ENCODE measurements at regions not wholly inside any gene's neighbourhood (a gene's known extent, or its start where the extent isn't known, plus 50 kb on each side); places are given as distances from the start of the nearest gene placed in this dataset.

DNA sequence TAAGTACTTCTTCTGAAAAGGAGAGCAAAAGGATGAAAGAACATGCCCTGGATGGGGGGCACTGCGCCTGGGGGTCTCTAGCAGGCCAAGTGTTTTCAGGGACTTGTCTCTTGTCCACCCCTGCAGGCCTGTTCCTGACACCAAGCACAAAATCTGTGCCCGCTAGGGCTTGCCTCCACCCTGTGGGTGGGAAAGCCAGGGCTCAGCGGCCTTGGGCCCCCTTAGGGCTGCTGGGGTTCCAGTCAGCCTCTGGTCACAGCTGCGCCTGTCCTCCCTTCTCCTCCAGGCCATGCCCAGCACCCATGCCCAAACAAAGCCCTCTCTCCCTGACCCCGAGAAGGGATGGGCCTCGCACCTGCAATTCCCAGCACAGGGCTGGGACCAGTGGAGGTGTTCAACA, 71.1 kb upstream of the TRPM1 start:
- DNase-seq: no peak

DNA sequence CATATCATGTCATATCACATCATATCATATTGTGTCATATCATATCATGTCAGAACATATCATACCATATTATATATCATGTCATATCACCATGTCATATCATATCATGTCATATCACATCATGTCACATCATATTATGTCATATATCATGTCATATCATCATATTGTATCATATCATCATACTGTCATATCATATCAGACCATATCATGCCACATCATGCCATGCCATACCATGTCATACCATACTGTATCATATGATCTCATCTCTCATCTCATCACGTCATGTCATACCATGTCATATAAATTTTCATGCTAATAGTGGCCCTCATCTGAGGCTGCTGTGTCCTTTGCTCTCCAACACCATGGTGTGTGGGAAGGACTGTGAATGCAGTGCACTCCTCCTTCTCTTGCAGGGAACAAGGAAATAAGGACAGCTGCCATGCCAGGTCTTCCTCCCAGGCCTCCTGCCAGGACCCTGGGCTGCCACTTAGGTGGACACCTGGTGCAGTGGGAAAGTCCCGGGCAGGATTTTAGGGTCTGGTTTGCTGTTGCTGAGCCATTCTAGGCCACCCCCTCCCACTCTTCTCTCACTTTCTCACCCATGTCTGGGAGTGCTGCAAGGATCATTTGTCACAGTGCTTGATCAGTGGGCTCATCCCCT, 72.4 kb upstream of the TRPM1 start:
- no peaks in the 10 kb centered on the region for H3K27me3 Mint-ChIP-seq (ENCODE audit: unreplicated experiment)
- BruUV-seq (replicated peaks): no TSS peak
- TF ChIP-seq, protein P1, sequence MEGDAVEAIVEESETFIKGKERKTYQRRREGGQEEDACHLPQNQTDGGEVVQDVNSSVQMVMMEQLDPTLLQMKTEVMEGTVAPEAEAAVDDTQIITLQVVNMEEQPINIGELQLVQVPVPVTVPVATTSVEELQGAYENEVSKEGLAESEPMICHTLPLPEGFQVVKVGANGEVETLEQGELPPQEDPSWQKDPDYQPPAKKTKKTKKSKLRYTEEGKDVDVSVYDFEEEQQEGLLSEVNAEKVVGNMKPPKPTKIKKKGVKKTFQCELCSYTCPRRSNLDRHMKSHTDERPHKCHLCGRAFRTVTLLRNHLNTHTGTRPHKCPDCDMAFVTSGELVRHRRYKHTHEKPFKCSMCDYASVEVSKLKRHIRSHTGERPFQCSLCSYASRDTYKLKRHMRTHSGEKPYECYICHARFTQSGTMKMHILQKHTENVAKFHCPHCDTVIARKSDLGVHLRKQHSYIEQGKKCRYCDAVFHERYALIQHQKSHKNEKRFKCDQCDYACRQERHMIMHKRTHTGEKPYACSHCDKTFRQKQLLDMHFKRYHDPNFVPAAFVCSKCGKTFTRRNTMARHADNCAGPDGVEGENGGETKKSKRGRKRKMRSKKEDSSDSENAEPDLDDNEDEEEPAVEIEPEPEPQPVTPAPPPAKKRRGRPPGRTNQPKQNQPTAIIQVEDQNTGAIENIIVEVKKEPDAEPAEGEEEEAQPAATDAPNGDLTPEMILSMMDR (IDR thresholded peaks at IDR 0.05; ENCODE audit: unreplicated experiment): no peak
- no peak overlapping the region for H3K27ac Mint-ChIP-seq (ENCODE audit: unreplicated experiment)
- CTCF ChIA-PET: no interaction called here
- no peak overlapping the region for H3K4me3 Mint-ChIP-seq (ENCODE audit: low read depth, unreplicated experiment)
- no peaks in the 10 kb centered on the region for H3K4me1 Mint-ChIP-seq (ENCODE audit: low read depth, unreplicated experiment)
- no peak for DNase-seq
- H3K36me3 Mint-ChIP-seq (ENCODE audit: insufficient read depth, unreplicated experiment): no peaks in the 10 kb centered on the region
- H3K9me3 Mint-ChIP-seq (ENCODE audit: low read depth, unreplicated experiment): no peaks in the 10 kb centered on the region
- intact Hi-C loops (cut with micrococcal nuclease; ENCODE audit: unreplicated experiment): no loop called here

More for the DNA sequence above, 71.1 kb upstream of the TRPM1 start:
- no TSS peak for BruUV-seq (replicated peaks)
- CTCF ChIA-PET: no interaction called here
- no peak overlapping the region for H3K27ac Mint-ChIP-seq (ENCODE audit: unreplicated experiment)
- H3K4me3 Mint-ChIP-seq (ENCODE audit: low read depth, unreplicated experiment): no peak overlapping the region
- no peaks in the 10 kb centered on the region for H3K4me1 Mint-ChIP-seq (ENCODE audit: low read depth, unreplicated experiment)
- H3K9me3 Mint-ChIP-seq (ENCODE audit: low read depth, unreplicated experiment): no peaks in the 10 kb centered on the region
- intact Hi-C loops (cut with micrococcal nuclease; ENCODE audit: unreplicated experiment): no loop called here
- TF ChIP-seq, protein P1 (IDR thresholded peaks at IDR 0.05; ENCODE audit: unreplicated experiment): no peak
- H3K27me3 Mint-ChIP-seq (ENCODE audit: unreplicated experiment): peaks cover 9% of the 10 kb centered on the region
- H3K36me3 Mint-ChIP-seq (ENCODE audit: insufficient read depth, unreplicated experiment): no peaks in the 10 kb centered on the region

DNA sequence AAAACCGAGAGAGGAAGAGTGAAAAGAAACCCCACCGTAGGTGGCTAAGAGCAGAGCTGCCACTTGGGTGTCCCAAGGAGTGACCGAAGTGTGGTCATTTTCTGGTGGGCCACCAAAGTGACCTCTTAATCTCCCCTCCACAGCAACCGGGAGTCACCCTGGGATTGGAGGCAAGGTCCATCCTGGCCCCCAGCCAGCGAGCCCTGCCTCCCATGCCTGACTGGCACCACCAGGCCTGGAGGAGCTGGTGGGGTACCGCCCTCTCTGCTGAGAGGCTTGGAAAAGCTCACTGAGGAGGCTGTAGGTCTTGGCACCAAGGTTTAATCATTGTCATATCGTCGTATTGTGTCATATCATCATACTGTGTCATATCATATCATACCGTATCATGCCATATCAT, 74.0 kb upstream of the TRPM1 start:
- BruUV-seq (replicated peaks): no TSS peak
- no peak for DNase-seq
- no peak overlapping the region for H3K4me3 Mint-ChIP-seq (ENCODE audit: low read depth, unreplicated experiment)
- H3K27me3 Mint-ChIP-seq (ENCODE audit: unreplicated experiment): no peaks in the 10 kb centered on the region
- TF ChIP-seq, protein P1 (IDR thresholded peaks at IDR 0.05; ENCODE audit: unreplicated experiment): no peak
- H3K27ac Mint-ChIP-seq (ENCODE audit: unreplicated experiment): no peak overlapping the region
- CTCF ChIA-PET: no interaction called here
- intact Hi-C loops (cut with micrococcal nuclease; ENCODE audit: unreplicated experiment): no loop called here
- H3K9me3 Mint-ChIP-seq (ENCODE audit: low read depth, unreplicated experiment): no peaks in the 10 kb centered on the region
- no peaks in the 10 kb centered on the region for H3K36me3 Mint-ChIP-seq (ENCODE audit: insufficient read depth, unreplicated experiment)
- H3K4me1 Mint-ChIP-seq (ENCODE audit: low read depth, unreplicated experiment): no peaks in the 10 kb centered on the region

DNA sequence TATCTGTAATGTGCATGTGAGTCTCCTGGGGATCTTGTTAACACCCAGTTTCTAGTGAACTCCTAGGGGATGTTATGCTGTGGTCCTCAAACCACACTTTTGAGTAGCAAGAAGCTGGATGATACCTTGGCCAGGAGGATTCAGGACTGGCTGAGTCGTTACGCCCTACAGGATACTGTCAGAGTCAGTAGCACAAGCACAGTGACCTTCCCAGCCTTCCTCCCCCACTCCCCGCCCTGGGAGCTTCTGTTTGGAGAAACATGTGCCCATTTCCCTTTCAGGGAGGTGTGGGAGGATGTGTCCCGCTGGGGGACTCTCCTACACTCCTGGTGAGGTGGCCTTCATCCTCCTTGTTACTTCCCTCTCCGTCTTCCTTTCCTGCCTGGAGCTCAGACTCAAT, 76.4 kb upstream of the TRPM1 start:
- H3K4me3 Mint-ChIP-seq (ENCODE audit: low read depth, unreplicated experiment): no peak overlapping the region
- H3K27ac Mint-ChIP-seq (ENCODE audit: unreplicated experiment): no peak overlapping the region
- TF ChIP-seq, protein P1 (IDR thresholded peaks at IDR 0.05; ENCODE audit: unreplicated experiment): no peak
- intact Hi-C loops (cut with micrococcal nuclease; ENCODE audit: unreplicated experiment): no loop called here
- CTCF ChIA-PET: interaction anchor here (0.6 kb wide), 1 partner anchor 28 kb away, joined by 3 read pairs; no protein-coding TSS in a partner anchor
- no peaks in the 10 kb centered on the region for H3K4me1 Mint-ChIP-seq (ENCODE audit: low read depth, unreplicated experiment)
- DNase-seq: no peak
- no peaks in the 10 kb centered on the region for H3K9me3 Mint-ChIP-seq (ENCODE audit: low read depth, unreplicated experiment)
- no peaks in the 10 kb centered on the region for H3K36me3 Mint-ChIP-seq (ENCODE audit: insufficient read depth, unreplicated experiment)
- H3K27me3 Mint-ChIP-seq (ENCODE audit: unreplicated experiment): no peaks in the 10 kb centered on the region
- BruUV-seq (replicated peaks): no TSS peak
